ENCODE measurements at regions not wholly inside any gene's neighbourhood (a gene's known extent, or its start where the extent isn't known, plus 50 kb on each side); places are given as distances from the start of the nearest gene placed in this dataset.

DNA sequence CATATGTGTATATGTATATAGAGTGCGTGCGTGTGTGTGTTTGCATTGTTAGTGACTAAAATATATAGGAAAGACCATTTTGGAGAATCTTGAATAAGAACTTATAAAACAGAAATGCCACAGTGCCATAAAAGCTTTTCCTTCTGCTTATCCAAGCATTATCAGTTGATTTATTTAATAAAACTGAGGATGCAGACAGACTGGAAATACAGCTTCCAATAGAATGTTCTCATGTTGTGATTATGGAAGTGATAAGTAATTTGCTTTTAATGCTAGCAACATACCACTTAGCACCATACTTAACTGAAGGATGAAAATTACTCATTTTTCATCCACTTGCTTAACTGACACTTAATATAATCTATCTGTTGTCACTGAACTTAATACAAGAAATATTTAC, 820.1 kb downstream of the TFAP2A start:
- H3K4me3 ChIP-seq: no peak overlapping the region
- TF ChIP-seq POLR2A (IDR thresholded peaks at IDR 0.05): no peak
- TF ChIP-seq, protein P1, sequence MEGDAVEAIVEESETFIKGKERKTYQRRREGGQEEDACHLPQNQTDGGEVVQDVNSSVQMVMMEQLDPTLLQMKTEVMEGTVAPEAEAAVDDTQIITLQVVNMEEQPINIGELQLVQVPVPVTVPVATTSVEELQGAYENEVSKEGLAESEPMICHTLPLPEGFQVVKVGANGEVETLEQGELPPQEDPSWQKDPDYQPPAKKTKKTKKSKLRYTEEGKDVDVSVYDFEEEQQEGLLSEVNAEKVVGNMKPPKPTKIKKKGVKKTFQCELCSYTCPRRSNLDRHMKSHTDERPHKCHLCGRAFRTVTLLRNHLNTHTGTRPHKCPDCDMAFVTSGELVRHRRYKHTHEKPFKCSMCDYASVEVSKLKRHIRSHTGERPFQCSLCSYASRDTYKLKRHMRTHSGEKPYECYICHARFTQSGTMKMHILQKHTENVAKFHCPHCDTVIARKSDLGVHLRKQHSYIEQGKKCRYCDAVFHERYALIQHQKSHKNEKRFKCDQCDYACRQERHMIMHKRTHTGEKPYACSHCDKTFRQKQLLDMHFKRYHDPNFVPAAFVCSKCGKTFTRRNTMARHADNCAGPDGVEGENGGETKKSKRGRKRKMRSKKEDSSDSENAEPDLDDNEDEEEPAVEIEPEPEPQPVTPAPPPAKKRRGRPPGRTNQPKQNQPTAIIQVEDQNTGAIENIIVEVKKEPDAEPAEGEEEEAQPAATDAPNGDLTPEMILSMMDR (IDR thresholded peaks at IDR 0.05): no peak
- H3K4me1 ChIP-seq (replicated peaks in 1 of 2): no peaks in the 10 kb centered on the region
- H3K27me3 ChIP-seq: no peaks in the 10 kb centered on the region
- 74 to 96% (median 92%) methylated on average over 2 of the region's 2 CpGs for WGBS, 4 donors
- intact Hi-C loops (cut with DNase I): no loop called here
- no peak overlapping the region for H3K27ac ChIP-seq
- no peak for DNase-seq
- H3K36me3 ChIP-seq (replicated peaks in 1 of 2): no peaks in the 10 kb centered on the region
- H3K9me3 ChIP-seq (replicated peaks in 1 of 3): no peaks in the 10 kb centered on the region

DNA sequence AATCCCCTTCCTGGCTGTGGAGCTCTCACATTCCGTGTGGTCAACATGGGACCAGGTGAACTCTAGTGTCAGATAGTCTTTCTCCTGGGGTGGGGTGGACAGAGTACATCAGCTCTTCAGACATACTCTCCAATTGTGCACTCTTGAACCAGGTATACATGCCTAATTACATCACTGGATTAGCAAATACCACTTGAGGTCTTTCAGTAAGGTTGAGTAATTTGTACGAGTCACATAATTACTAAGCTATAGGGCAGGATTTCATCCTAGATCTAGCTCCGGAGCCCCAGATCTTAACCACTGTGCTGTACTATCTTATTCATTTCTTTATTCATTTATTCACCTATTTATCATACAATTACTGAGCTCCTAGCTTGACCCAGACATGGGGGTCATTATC, 821.3 kb downstream of the TFAP2A start:
- Histone ChIP-seq H3K4me3 (no peak overlapping the region), H3K36me3 (replicated peaks in 1 of 2) (no peaks in the 10 kb centered on the region), H3K27ac (no peak overlapping the region), H3K27me3 (no peaks in the 10 kb centered on the region), H3K4me1 (replicated peaks in 1 of 2) (no peaks in the 10 kb centered on the region), H3K9me3 (replicated peaks in 1 of 3) (no peaks in the 10 kb centered on the region)
- TF ChIP-seq, protein P1 (IDR thresholded peaks at IDR 0.05): no peak
- TF ChIP-seq POLR2A (IDR thresholded peaks at IDR 0.05): no peak
- no peak for DNase-seq
- intact Hi-C loops (cut with DNase I): no loop called here
- WGBS, 4 donors: 54 to 76% (median 69%) methylated on average over 3 of the region's 3 CpGs

DNA sequence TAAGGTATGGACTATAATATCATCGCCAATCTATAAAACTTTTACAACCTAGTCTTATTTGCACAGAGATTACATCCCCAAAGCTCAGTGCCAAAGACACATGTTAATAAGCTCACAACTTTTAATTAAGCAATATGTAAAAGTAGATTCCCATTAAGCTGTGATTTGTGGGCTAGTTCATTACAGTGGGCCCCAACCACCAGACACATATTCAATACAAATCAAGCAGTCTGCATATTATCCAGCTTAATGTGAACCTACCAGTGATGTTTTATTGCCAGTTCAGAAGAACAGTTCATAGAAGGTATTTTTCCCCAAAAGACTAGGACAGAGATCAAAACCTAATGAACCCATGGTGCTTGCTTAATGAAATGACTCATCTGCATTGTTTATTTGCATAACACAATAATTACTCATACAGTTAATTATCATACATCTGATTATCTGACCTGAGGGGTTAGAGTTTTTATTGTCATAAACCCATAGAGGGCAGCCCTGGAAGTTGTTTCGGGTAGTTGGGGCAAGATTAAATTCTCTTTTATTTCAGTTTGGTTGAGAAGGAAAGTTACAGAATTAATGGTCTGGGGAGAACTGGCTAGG, 831.0 kb downstream of the TFAP2A start:
- intact Hi-C loops (cut with DNase I): no loop called here
- TF ChIP-seq POLR2A (IDR thresholded peaks at IDR 0.05): no peak
- TF ChIP-seq, protein P1 (IDR thresholded peaks at IDR 0.05): no peak
- no peaks in the 10 kb centered on the region for H3K9me3 ChIP-seq (replicated peaks in 1 of 3)
- H3K36me3 ChIP-seq (replicated peaks in 1 of 2): no peaks in the 10 kb centered on the region
- DNase-seq: no peak
- no peaks in the 10 kb centered on the region for H3K27me3 ChIP-seq
- no peak overlapping the region for H3K4me3 ChIP-seq
- no peaks in the 10 kb centered on the region for H3K4me1 ChIP-seq (replicated peaks in 1 of 2)
- 68 to 79% (median 74%) methylated on average over 2 of the region's 2 CpGs for WGBS, 4 donors
- H3K27ac ChIP-seq: no peak overlapping the region

DNA sequence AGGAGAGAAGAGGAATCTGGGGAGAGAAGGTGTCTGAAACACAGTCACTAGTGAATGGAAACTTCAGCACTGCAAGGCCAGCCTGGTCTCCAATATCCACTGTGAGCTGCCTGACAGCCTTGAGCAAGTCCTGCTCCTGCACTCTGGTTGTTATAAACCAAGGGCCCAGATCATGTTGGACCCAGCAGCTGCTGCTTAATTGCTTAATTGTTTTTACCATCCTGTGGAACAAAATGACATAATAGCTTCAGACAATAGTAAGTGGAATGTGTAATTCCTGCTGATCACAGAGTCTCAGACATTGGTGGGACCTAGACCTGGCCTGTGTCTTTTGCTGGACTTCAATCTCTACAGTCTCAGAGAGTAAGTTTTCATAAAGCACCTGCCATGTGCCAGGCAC, 833.7 kb downstream of the TFAP2A start:
- Histone ChIP-seq H3K27ac (no peak overlapping the region), H3K9me3 (replicated peaks in 1 of 3) (no peaks in the 10 kb centered on the region), H3K27me3 (no peaks in the 10 kb centered on the region), H3K36me3 (replicated peaks in 1 of 2) (no peaks in the 10 kb centered on the region), H3K4me1 (replicated peaks in 1 of 2) (no peaks in the 10 kb centered on the region), H3K4me3 (no peak overlapping the region)
- TF ChIP-seq, protein P1 (IDR thresholded peaks at IDR 0.05): no peak
- no peak for TF ChIP-seq POLR2A (IDR thresholded peaks at IDR 0.05)
- no peak for DNase-seq
- intact Hi-C loops (cut with DNase I): no loop called here
